Fibroblast of lung (primary cell): ENCODE measurements at regions not wholly inside any gene's neighbourhood (a gene's known extent, or its start where the extent isn't known, plus 50 kb on each side); places are given as distances from the start of the nearest gene placed in this dataset.

Experiments used
- CTCF ChIP-seq, 2 donors: IDR thresholded peaks in 1 of 2; conservative IDR thresholded peaks in 1 of 2; 1 replicate in 1 of 2; 2 replicates in 1 of 2; pipeline ENCODE4 v1.5.1; 2011 to 2012; ENCODE audit warnings: low read length in 2 of 2, control low read depth in 1 of 2, inconsistent platforms in 1 of 2, low read depth in 1 of 2, mild to moderate bottlenecking in 1 of 2
- EZH2 ChIP-seq: IDR thresholded peaks from 2 replicates; pipeline ENCODE4 v1.5.1; 2012; ENCODE audit warnings: low read length, control low read depth, mild to moderate bottlenecking; ENCODE audit errors: missing control alignments

- TF ChIP-seq CTCF (conservative IDR thresholded peaks at IDR 0.05 in 1 of 2, IDR thresholded peaks at IDR 0.05 in 1 of 2; ENCODE audit: low read depth in 1 of 2, low read length in 2 of 2), result no peak
- no peak for TF ChIP-seq EZH2
These were observed 455.2 kb upstream of the ARPP21 start for GRCh38 chr3:35183927-35184675.
